Tibial nerve (tissue), 4 donors: ENCODE measurements at regions not wholly inside any gene's neighbourhood (a gene's known extent, or its start where the extent isn't known, plus 50 kb on each side); places are given as distances from the start of the nearest gene placed in this dataset.

Experiments used
- CTCF ChIP-seq, 5 experiments: fragments of 200-600 bp in 3 of 5; fragments of 450-650 bp in 2 of 5; sonication (generic) in 3 of 5; IDR thresholded peaks; one replicate each; pipeline ENCODE4 v1.5.1; 2016 to 2019; ENCODE audit warnings: antibody characterized with exemption in 5 of 5, mild to moderate bottlenecking in 3 of 5, moderate library complexity in 2 of 5
- EP300 ChIP-seq, 2 donors: sonication (generic); formaldehyde crosslinking; IDR thresholded peaks; one replicate each; pipeline ENCODE4 v1.6.1; 2017; ENCODE audit warnings: antibody characterized with exemption in 2 of 2, mild to moderate bottlenecking in 1 of 2
- POLR2A ChIP-seq, 2 donors: fragments of 450-650 bp; IDR thresholded peaks; one replicate each; pipeline ENCODE4 v1.6.1; 2017; ENCODE audit warnings: antibody characterized with exemption in 2 of 2, mild to moderate bottlenecking in 2 of 2, moderate library complexity in 2 of 2

DNA sequence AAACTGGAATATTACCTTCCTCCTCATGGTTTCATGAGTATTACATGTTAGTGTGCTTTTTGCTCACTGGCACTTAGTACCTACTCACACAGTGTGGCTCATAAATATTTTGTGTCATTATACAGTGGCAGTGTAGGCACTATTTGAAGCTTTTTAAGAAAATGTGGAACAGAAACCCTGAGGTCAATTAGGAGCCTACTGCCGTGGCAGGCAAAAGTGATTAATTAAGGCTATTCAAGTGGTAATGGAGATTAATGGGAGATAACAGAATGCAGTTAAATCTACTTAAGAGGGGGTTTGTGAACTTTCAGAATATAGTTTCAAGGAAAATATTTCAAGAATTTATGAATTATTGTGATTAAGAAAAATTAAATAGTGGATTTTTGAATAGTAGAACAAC is 277.6 kb downstream of the HGF start:
- TF ChIP-seq CTCF (IDR thresholded peaks at IDR 0.05) (no peak), POLR2A (IDR thresholded peaks at IDR 0.05) (no peak), EP300 (IDR thresholded peaks at IDR 0.05) (no peak)
